ENCODE measurements at regions not wholly inside any gene's neighbourhood (a gene's known extent, or its start where the extent isn't known, plus 50 kb on each side); places are given as distances from the start of the nearest gene placed in this dataset.

DNA sequence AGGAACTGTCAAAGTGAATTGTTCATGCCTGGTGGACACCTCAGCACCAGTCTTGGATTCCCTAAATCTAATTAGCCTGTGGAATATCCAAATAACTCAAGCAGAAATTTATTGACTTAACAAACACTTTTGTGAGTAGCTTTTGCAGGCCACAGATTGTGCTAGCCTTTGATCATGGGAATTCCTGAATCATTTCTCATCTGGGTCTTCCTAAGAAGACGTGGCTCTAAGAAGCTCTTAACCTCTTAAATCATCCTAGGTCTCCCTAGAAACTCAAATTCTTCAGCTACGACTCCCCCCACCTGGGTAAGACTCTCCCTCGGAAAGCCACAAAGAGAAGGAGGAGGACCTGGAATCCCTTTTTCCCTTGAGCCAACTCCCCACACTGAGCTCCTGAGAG lies 53.8 kb upstream of the PSEN2 start:
- no peak for DNase-seq (ENCODE audit: low read depth)

DNA sequence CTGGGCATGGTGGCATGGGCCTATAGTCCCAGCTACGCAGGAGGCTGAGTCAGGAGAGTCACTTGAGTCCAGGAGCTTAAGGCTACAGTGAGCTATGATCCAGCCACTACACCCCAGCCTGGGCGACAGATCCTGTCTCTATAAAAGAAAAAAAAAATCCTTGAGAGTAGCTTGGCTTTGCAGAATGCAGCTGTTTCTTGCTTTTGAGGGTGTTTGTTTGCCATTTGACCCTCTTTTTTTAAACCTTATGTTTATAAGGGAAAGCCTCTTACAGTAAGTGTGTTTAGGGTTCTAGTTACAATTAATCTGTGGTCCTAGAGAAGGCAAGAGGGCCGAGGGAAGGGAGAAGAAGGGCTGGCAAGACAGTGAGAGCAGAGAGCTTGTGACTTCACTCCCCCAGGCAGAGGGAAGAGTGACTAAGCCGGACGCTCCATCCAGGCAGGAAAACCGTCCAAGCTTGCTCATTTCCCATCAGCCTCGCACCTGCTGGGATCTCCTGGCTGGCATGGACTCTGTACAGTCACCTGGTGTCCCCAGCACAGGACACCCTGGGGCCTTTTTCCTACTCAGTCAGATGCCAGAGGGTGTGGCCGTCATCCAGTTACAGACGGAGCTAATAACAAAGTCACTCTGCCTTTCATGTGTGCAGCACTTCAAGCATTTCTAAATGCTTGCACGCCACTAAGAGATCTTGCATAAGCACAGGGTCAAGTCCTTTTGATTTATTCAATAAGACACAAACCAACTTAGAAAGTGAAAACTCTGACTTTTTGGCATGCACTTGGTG lies 55.5 kb upstream of the PSEN2 start:
- DNase-seq (ENCODE audit: low read depth), result no peak

GRCh38 chr1:226813671-226814591 lies 56.5 kb upstream of the PSEN2 start:
- no peak for DNase-seq (ENCODE audit: low read depth)

DNA sequence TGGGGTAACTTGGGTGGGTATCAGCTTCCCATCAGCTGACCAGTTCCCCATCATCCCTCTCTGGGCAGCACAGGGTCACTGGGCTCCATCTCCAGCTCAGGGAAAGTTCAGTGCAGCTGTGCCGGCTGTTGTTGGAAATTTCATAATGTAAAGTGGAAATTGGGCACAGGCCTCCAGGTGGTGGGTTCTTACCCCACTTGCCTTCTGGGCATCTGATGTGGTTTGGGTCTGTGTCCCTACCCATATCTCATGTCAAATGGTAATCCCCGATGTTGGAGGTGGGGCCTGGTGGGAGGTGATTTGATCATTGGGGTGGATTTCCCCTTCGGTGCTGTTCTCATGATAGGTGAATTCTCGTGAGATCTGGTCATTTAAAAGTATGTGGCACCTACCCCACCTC lies 59.7 kb upstream of the PSEN2 start:
- no peak for DNase-seq (ENCODE audit: low read depth)

DNA sequence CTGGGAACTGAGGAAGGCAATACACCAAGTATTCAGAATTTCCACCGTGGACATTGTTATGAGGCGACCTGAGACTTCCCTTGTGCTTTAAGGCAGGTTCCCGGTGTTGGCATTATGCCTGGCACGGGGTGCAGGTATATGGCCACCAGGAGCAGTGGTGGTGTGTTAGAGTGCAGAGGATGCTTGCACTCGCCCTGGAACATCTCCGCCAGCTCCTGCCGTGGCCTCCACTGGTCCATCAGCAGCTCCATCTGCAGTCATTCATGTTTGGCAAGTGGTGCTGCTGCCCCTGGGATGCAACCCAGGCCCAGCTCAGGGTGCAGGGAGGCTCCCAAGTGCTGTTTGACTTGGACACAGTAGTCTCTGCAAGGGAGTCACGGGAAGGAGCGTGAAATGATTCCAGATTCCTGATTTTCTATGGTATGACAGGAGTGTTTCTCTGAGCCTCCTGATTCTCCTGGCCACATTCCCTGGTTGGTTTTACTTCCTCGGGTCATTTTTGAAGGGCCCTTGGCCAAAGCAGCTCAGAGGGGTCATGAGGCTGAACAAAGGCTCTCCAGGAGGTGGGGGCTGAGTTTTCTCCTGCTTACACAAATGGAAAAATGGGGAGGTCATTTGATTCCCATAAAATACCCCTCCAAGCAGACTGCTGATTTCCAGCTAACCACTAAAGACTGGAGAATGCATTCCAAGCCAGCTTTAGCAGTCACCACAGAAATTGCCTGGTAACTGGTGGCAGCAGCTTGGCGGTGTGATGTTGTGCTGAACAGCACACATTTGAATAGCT lies 60.4 kb upstream of the PSEN2 start:
- DNase-seq (ENCODE audit: low read depth), result no peak

GRCh38 chr1:226808501-226808900 lies 61.9 kb upstream of the PSEN2 start:
- DNase-seq (ENCODE audit: low read depth), result no peak

GRCh38 chr1:226806988-226807387 lies 63.4 kb upstream of the PSEN2 start:
- no peak for DNase-seq (ENCODE audit: low read depth)

GRCh38 chr1:226804907-226805759 lies 65.3 kb upstream of the PSEN2 start:
- DNase-seq (ENCODE audit: low read depth), result no peak

DNA sequence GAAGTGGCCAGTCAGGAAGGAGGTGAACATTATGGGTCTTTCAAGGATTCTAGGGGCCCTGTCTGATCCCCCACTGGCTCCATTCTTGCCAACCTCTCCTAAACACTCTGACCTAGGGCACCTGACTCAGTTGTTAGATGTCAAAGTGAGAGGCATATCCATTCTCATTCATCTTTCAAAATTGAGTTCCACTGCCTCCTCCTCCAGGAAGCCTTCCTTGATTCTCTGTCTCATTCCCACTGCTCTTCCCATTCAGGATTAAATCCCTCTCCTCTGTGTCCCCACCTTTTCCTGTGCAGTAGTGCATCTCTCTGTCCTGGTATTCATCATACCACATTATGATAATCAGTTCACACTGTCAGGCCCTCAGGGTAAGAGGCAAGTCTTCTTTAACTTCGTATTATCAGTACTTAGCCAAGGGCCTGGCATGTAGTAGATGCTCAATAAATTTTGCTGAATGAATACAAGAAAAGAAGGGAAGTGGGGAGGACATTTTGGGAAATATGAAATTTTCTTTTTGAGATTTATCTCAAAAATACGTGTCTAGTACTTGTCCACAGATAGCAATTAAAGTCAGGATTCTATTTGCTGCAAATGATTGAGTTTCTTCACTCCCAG lies 61.8 kb upstream of the ITPKB start:
- DNase-seq (ENCODE audit: low read depth), result no peak

DNA sequence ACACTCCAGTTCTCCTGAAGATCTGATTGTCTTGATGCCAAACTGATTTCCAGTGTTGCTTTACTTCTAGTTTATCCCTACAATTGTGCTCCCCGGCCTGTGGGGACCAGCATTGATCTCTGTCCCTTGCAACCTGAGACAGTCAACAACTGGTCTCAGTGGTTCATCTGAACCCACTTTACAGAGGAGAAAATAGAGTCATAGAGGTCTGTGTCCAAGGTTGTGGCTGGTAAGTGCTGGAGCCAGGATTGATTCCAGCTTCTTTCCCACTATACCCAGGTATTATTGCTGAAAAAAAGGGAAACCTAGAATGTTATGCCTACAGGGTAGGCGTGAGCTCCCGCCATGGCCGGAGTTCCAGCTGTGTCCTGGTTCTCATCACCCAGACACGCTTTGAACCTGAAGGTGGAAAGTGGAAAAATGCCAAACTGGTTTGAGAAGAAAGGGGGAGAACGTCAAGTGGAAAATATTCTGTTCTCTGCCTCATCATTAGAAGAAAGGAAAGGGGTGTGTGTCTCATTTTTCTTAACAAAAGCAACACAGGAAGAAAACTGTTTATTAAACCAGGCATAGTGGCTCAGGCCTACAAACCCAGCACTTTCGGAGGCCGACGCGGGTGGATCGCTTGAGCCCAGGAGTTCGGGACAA lies 60.7 kb upstream of the ITPKB start:
- no peak for DNase-seq (ENCODE audit: low read depth)

- DNase-seq (ENCODE audit: low read depth), result peak; percentile 44
Measured at GRCh38 chr1:226798427-226799411, 59.6 kb upstream of the ITPKB start.

- no peak for DNase-seq (ENCODE audit: low read depth)
Measured at GRCh38 chr1:226797151-226797550, 58.1 kb upstream of the ITPKB start.

- no peak for DNase-seq (ENCODE audit: low read depth)
Measured at GRCh38 chr1:226793620-226794276, 54.7 kb upstream of the ITPKB start.

DNA sequence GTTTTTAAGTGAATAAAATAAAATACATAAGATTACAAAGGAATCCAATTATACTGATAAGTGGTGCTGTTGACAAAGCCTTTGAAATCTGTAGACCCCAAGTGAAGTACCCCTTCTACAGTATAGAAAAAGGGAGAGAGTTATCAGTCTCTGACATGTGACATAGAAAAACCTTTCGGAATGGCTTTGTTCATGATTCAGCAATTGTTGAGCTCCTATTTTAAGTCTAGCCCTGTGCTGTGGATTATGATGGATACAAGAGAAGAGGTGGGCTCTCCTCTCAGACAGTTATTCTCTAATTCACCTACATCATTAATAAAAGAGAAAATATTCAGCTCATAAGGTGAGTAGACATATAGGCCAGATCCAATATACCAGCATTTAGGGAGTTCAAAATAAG lies 53.3 kb upstream of the ITPKB start:
- DNase-seq (ENCODE audit: low read depth), result no peak

GRCh38 chr1:226790545-226791181 lies 51.6 kb upstream of the ITPKB start:
- DNase-seq (ENCODE audit: low read depth), result no peak

DNA sequence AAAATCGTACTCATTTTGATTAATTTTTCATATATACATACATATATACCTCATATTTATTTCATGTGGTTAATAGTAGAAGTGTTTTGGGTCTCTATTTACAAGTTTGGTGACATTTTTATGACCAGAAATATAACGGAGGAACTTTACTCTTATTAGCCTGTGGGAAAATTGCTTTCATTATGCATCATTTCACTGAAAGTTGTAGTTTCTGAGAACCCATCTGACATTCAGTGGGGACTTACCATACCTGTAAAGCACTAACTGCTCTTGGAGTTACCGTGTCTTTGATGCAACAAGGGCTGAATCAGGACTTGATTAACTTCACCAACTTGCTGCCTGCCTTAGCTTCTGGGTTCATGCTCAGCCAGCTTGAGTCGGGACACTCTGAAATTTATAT lies 49.9 kb upstream of the ITPKB start:
- no peak for DNase-seq (ENCODE audit: low read depth)
